ENCODE measurements at regions not wholly inside any gene's neighbourhood (a gene's known extent, or its start where the extent isn't known, plus 50 kb on each side); places are given as distances from the start of the nearest gene placed in this dataset.

DNA sequence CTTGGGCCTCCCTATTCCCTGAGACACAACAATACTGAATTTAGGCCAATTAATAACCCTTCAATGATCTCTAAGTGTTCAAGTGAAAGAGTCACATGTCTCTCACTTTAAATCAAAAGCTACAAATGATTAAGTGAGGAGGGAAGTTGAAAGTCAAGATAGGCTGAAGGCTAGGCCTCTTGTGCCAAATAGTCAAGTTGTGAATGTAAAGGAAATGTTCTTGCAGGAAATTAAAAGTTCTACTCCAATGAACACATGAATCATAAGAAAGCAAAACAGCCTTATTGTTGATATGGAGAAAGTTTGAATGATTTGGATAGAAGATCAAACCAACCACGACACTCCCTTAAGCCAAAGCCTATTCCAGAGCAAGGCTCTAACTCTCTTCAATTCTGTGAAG, 286.9 kb downstream of the MEIS1 start:
- no peak for DNase-seq

DNA sequence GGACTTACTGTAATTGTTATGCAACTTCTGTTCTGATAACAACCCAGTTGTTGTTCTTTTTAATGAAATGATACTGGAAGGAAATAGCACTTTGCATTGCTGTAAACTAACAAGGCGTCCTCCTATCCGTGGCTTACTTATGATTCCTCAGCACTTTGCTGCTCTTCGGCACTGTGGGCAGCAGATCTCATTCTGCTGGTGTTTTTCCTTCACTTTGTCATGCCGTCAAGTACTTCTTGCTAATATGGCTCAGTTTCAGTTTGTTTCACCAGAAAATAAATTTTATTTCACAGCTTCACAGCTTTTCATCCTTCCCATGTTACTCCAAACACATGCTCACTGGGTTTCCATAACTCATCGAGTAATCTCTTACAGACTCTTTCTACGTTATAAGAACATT, 289.3 kb downstream of the MEIS1 start:
- DNase-seq = no peak

DNA sequence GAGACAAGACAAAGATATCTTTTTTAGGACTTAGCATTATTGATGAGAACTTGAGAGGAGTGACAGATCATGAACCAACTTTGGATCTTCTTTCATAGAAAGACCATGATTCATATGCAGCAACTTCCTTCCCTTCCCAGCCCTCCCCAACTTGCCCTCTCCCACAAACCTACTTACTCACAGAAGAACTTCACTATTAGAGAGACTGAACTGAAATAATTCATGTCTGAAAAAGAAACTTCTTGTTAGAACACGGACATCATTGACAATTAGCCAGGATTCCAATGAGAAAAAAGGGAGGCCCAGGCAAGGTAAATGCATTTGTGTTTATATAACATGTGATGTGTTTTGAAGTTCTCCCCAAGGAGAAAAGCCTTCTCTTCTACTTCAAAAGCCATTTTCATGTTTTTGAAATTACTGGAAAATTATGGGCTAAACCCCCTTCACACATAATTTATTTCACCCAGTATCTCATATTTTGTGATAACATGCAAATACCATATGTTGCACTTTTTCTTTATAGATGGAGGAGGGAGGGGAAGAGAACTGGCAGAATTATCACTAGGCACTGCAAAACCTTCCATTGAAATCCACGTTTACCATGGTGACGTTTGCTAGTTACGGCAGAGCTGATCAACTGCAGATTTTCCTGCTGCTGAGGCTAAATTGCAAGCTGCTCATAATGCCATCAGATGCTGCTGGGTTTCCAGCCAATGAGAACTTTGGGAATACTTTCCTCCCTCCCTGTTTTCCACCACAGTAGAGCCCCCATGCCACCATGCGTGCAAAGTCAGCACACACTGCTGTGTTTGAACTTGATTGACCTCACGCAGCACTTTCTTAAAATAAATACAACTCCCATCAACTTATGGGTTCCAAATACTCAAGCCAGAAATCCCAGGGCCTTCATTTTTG, 294.7 kb downstream of the MEIS1 start:
- no peak for DNase-seq

DNA sequence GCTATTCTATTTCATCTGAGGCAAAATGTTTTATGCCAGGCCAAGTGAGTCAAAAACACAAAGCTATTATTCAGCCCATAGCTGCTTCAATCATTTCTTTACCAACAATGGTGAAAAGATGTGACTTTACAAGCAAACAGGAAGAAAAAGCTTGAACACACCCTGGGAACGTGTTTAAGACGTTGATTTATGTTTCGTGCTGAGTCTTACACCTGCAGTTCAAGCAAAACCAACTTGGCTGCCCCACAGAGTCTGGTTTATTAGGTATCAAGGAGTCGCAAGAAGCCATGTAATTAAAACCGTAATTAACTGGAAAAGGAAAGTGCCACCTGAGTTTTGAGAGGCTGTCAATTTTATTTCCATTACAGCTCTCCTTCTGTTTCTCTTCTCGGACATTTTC, 295.5 kb downstream of the MEIS1 start:
- no peak for DNase-seq

DNA sequence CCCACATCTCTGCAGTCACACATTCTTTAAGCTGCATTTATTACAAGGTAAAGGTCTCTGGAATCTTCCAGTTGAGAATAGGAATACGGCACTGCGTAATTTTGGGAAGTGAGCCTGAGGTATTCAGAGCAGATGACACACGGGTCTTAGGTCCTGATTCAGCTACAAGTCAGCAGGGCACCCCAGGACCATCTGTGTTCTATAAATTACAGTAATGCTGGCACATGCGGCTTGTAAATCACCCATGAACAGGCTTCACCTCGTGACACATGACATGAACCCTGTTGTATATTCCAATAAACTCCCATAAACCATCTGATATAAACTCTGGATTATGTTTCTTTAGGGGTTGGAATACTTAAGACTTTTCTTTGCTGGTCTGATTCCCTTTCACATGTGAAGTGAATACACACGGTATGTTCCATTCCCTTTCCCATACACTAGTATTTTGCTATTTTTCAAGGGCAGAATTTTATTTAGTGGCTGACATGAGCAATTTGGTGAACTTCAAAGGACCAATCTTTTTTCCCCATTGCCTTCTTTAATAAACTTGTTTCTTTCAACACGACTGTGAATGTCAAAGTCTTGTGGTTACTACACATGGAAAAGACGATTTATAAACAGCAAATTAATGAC, 298.6 kb downstream of the MEIS1 start:
- DNase-seq = no peak

DNA sequence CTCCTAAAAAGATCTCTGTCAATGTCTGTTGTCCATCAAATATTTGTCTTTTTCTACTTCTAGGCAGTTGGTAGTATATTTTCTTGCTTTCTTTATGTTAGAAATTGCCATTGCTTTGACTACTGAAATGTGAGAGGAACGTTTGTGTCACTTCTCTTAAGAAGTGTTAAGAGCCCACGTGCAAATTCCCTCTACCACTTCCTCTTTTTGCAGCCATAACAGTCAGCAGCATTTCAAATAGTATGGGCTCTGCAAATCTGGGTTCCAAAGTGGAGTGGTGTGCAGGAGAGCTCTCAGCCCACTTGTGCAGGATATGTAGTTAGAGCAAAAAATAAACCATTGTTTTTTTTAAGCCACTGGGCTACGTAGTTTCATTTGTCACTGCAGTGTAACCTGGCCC, 314.0 kb downstream of the MEIS1 start:
- no peak for DNase-seq

DNA sequence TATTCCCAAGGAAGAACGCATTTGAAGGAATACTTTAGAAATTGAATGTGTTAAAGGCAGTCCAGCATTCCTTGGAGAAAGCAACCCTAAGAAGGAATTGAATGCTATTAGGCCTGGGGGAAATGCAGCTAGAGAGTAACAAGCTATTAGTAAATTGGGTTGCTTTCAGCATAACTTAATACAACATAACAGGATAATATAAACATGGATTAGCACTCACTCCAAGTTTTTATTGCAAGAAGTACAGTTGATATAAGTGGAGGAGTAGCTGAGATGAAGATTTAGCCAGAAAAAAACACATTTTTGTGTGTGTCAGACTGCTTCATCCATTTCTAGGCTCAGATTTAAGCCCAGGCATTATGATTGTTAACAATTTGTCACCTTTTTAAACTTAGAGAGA, 314.6 kb downstream of the MEIS1 start:
- no peak for DNase-seq

DNA sequence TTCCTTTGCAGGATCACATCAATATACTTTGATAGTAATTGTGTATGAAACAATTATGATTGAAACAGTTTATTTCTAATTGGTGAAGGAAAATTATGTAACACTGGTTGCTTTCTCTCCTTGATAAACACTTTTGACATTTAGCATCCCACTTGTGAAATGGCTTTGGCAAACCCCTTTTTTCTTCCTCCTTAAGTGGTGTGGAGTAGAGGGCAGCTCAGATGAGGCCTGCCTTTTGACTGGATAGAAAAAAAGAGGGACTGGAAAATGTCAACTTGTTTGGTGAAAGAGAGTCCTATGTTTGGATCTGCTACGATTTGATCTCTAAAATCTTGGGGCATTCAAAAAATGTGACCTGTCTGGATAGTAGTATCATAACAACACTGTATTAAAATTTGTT, 318.3 kb downstream of the MEIS1 start:
- DNase-seq = no peak

DNA sequence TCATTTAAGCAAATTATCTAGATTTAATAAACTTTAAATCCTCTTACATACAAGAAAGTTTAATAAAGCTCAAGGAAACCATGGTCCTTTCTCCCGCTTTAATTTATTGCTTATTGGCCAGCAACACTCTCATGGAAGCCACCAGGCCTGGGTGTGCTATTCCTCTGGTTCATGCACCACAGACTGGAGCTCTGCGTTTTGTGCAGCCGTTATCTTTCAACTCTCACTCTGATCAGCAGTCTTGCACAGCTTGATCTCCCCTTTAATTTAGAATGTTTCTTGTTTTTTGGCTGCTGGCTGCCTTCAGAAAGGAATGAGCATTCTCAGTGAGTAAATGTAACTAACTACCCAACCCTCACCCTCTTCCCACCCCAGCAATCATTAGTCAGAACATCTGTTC, 318.7 kb downstream of the MEIS1 start:
- DNase-seq = no peak

DNA sequence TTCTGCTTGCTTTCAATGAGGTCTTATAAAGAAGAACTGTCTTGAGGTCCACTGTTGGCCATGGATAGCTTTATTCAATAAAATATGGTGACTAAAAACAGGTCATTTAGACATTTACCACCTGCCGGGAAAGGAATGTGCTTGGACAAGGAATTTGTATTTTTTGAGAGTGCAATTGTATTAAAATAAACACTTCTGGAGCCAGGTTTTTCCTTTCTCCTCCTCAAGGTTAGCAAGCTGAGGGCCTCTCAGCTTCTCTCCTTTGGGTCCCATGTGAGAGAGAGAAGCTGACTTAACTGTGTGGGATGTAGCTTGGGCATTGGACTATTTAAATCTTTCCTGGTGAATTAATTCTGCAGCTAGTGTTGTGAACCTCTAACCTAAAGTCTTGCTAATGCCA, 321.0 kb downstream of the MEIS1 start:
- no peak for DNase-seq

DNA sequence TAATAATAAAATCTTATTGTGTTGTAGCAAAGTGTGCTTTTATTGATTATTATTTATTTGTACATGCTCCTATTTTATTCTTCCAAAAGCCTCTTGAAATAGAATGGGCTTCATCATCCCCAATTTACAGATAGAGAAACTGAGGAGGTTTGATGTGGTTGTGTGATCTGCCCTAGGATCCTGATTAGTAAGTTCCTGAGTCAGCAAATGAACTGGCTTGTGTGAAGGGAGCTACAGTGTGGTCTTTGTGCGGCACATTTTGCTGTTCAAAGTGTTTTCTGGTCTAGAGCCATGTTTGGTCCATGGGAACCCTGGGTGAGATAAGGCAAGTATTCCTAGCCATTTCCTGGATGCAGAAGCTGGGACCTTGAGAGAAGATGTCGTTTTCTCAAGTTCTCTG, 326.9 kb downstream of the MEIS1 start:
- no peak for DNase-seq

DNA sequence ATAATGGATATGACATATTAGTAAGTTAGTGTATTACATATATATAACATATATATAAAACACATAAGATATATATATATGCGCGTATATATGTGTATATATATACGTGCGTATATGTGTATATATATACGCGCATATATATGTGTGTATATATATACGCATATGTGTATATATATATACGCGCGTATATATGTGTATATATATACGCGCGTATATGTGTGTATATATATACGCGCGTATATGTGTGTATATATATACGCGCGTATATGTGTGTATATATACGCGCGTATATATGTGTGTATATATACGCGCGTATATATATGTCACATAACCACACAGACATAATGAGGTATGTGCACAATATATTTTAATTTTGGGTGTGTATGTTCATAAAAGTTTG, 327.8 kb downstream of the MEIS1 start:
- no peak for DNase-seq

DNA sequence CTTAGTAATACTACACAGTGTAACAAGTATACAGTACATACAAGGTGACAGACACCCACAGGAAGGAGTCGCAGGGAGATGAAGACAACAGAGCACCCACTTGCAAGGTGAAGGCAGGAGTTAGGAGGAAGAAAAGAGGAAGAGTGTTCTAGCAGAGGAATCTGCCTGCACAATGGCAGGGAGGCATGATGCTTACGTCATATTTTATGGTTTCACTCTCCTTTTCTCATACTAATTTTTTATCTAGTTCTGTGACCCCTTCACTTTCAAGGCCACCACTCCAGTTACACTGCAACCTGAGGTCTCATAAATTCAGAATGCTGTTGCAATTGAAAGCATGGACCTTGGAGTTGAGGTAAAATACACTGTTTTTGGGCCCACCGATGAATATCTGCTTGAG, 331.7 kb downstream of the MEIS1 start:
- no peak for DNase-seq

DNA sequence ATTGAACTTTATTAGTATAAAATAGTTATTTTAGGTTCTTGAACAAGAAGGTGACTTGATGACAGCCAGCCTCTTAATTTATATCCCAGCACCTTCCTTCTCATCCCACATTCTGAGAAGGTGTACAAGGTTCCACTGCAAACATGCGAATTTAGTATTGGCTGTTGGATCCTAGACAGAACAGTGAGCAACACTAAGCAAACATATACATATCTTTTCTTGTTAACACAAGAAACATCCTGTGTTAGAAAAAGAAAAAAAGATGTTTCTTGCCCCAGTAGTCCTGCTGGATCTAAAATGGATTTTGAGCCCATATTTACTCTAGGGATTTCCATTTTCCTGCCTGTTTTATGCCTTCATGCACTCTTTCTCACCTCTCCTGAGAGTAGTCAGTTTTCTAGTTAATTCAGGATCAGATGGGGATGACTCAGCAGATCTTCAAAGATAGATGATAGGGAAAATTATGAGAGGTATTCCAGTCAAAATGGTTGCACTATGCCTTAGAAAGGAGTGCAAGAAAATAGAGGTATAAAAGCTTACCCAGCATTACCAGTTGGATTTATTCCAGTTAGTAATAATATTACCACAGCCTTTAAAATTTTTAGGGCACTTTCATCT, 336.5 kb downstream of the MEIS1 start:
- no peak for DNase-seq

DNA sequence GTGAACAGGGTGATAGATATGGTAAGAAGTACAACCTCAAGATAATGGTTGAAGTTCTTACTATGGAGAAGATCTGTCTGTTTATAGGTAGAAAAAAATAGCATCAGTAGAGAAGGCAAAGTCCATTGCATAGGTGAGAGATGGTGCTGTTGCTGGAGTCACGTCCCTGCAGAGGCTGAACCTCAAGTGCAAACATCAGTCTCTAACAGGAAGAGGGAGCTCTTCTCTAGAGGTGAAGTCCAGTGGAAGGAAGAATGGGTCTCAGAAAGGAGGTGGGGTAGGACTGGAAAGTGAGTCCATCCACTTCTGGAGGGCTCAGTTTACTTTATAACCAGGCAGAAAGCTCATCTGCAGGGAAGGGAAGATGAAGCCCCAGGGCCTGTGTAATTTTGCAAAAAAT, 337.7 kb downstream of the MEIS1 start:
- no peak for DNase-seq

DNA sequence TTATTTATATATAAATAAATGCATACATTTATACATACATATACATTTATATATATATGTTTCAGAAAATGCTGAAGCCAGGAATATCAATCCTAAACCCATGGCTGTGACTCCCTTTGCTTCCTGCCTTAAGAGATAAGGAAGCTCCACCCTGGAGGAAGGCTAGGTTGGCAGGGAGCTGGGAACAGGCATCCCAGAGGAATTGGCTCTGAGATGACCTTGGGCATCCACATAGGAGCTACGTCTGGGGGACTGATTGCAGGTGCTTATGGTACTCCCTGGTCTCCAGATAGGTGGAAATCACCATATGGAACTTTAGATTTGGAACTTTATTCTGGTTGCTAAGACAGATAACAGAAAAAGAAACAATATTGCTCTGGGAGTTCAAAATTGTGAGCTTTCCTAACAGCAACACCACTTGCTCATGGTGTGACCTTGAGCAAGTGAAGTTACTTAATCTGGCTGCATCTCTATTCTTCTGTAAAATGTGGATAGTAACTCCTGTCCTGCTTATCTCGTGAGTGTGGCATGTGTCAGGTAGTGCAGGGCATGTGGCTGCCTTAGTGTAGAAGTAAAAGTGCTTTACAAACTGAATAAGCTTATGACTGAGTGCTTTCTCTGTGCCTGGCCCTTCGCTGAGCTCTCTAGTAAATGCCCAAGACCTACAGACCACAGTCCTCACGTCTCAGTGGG, 341.0 kb downstream of the MEIS1 start:
- DNase-seq = no peak

DNA sequence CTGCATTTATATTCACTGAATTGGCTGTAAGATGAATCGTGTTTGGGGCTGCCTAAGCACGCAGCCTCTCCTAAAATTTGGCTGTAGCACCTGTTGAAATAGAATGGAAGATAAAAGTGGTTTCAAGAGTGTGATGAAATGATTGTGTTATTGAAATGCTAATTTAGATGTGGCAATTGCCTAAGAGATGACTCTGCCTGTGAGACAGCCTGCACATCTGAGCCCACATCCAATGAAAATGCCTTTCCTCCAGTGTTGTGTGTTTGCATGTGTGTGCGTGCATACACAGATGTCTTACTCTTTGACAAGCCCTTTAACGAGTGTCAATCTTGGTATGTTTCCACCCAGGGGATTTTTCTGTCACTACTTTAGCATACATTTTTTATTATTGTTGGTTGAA, 346.9 kb downstream of the MEIS1 start:
- no peak for DNase-seq

DNA sequence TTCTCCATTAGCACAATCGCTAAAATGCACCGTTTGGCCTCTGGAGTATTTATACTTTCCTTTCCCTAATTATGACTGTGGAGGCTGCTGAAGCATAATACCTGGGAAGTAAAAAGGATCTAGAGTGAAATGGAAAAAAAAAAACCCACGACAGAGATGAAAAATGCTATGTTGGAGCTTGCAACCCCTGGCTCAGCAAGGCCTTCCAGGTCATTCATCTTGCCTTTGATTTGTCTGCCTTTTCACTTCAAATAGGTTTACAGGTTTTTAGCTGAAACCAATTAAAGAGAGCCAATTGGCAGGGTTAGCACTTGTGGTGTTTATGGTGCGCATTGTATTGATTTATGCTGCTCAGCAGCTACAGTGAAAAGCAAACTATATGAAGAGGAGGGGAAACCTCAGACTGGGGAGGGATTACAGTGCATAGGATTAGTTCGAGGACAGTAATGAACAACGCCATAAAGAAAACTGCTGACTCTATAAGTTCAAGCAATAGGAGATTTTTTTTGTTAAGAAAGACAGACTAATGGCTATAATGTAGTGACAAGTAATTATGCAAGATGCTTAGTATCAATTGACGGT, 347.9 kb downstream of the MEIS1 start:
- DNase-seq = no peak

DNA sequence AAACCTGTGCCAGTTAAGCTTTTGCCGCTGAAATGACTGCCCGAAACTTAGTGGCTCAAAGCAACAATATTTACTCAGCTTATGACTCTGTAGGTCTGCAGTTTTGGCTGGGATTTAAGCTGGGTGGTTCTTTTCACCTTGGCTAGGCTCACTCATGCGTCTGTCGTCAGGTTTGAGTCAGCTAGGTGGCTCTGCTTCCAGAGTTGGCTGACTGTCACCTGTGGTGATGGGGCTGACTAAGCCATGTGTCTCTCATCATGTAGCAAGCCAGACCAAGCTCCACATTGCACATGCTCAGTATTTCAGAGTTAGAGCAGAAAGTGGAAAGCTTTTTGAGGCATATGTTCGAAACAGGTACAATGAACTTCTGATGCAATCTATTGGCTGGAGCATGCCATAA, 354.8 kb downstream of the MEIS1 start:
- DNase-seq = no peak

DNA sequence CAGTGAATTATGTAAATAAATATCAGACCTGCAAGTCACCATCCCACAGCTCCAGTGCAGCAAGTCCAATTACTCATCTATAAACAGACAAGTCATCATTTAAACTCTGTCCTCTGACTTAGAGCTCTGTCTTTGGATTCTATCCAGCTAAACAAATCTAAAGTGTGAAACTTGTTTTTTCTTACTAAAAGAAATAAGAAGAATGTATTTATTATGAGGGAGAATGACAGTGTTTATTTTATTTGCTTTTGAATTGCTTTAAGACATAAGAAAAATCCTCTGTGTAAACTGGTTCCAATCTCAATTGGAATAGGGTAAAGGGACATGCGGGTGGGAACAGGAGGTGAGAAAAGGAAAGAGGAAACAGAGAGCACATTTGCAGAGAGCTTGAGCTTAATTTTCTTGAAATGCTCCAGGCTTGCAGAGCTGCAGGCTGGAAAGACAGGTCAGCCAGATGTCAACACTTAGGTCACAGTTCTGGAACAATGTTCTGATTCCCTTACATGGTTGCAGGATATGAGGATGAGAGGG, 355.8 kb downstream of the MEIS1 start:
- no peak for DNase-seq

DNA sequence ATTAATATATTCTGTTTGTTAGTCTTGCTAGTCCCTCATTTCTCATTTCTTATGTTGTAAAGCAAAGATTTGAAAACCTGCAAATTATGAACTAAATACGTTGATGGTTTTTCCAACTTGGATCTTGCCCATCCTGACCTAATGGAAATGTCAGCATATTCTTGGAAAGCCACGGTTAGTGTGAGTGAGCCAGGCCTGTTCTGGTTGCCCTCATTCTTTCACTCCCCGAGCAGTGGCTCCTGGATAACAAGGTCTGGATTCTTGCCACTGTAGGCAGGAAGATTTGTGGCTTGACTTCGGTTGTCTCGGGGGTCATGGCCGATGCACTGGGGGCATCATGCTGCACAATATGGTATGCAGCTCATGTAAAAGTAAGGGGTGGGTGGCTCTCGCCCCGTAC, 359.1 kb downstream of the MEIS1 start:
- no peak for DNase-seq

DNA sequence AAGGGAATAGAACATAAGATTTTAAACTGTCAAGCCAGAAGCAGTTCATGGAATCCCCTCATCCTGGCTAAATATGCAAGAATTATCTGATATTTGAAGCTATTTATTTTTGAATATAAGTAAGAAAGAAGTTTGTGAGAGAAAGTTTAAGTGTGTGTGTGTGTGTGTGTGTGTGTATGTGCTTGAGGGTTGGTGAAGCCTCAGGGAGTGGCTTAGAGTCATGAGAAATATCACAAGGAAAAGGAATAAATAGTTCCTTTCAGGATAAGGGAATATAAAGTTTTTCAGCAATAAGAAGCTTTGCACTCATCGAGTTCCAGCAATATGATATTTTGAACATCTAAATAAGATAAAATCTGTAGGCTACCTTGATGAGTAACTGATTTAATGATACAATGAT, 359.6 kb downstream of the MEIS1 start:
- no peak for DNase-seq

DNA sequence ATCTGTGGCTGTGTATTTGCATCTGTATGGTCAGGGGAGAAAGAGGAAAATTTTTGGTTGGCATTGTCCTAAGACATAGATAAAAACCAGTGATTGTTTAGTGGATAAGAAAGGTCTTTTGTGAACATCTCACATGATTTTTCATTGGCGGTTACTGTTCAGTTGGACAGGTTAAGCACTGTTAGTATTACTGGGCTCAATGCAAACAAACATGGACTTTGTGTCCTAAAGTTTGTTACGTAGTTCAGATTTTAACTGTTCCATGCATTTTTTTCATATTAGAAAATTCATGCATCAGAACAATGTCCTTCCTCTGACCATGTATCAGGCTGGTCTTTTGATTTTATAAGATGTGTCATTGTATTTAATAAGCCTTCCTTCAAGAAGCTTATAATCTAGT, 368.0 kb downstream of the MEIS1 start:
- DNase-seq = no peak

Data from midbrain (tissue), 1 donor.